ENCODE measurements at regions not wholly inside any gene's neighbourhood (a gene's known extent, or its start where the extent isn't known, plus 50 kb on each side); places are given as distances from the start of the nearest gene placed in this dataset.

GRCh38 chr9:82547995-82548394 is 514.9 kb downstream of the RASEF start:
- DNase-seq (ENCODE audit: low read depth): no peak

- DNase-seq (ENCODE audit: low read depth): no peak
These were observed 513.6 kb downstream of the RASEF start for GRCh38 chr9:82549174-82549821.

GRCh38 chr9:82552784-82553183 is 510.2 kb downstream of the RASEF start:
- no peak for DNase-seq (ENCODE audit: low read depth)

- no peak for DNase-seq (ENCODE audit: low read depth)
These were observed 509.1 kb downstream of the RASEF start for GRCh38 chr9:82553654-82554366.

- DNase-seq (ENCODE audit: low read depth): no peak
These were observed 508.6 kb downstream of the RASEF start for GRCh38 chr9:82554381-82554780.

- no peak for DNase-seq (ENCODE audit: low read depth)
These were observed 507.9 kb downstream of the RASEF start for GRCh38 chr9:82555031-82555430.

- DNase-seq (ENCODE audit: low read depth): no peak
These were observed 507.4 kb downstream of the RASEF start for GRCh38 chr9:82555431-82556051.

GRCh38 chr9:82558346-82558745 is 504.6 kb downstream of the RASEF start:
- DNase-seq (ENCODE audit: low read depth): no peak

GRCh38 chr9:82558855-82559630 is 503.9 kb downstream of the RASEF start:
- peak; percentile 48 for DNase-seq (ENCODE audit: low read depth)

- no peak for DNase-seq (ENCODE audit: low read depth)
These were observed 502.9 kb downstream of the RASEF start for GRCh38 chr9:82560036-82560435.

- DNase-seq (ENCODE audit: low read depth): no peak
These were observed 502.5 kb downstream of the RASEF start for GRCh38 chr9:82560457-82560904.

- DNase-seq (ENCODE audit: low read depth): no peak
These were observed 499.8 kb downstream of the RASEF start for GRCh38 chr9:82563094-82563493.

- DNase-seq (ENCODE audit: low read depth): no peak
These were observed 499.1 kb downstream of the RASEF start for GRCh38 chr9:82563841-82564240.

GRCh38 chr9:82565188-82565969 is 497.6 kb downstream of the RASEF start:
- no peak for DNase-seq (ENCODE audit: low read depth)

- DNase-seq (ENCODE audit: low read depth): no peak
These were observed 495.0 kb downstream of the RASEF start for GRCh38 chr9:82567953-82568352.

GRCh38 chr9:82570226-82570625 is 492.7 kb downstream of the RASEF start:
- no peak for DNase-seq (ENCODE audit: low read depth)

- DNase-seq (ENCODE audit: low read depth): no peak
These were observed 491.4 kb downstream of the RASEF start for GRCh38 chr9:82571540-82571939.

- no peak for DNase-seq (ENCODE audit: low read depth)
These were observed 490.8 kb downstream of the RASEF start for GRCh38 chr9:82572146-82572545.

GRCh38 chr9:82574911-82575310 is 488.0 kb downstream of the RASEF start:
- DNase-seq (ENCODE audit: low read depth): no peak

- no peak for DNase-seq (ENCODE audit: low read depth)
These were observed 482.0 kb downstream of the RASEF start for GRCh38 chr9:82580921-82581320.

- DNase-seq (ENCODE audit: low read depth): no peak
These were observed 481.4 kb downstream of the RASEF start for GRCh38 chr9:82581516-82581915.

- no peak for DNase-seq (ENCODE audit: low read depth)
These were observed 481.0 kb downstream of the RASEF start for GRCh38 chr9:82581935-82582334.

Data from renal cortical epithelial cell (primary cell).